GM12873 (cell line): ENCODE measurements at regions not wholly inside any gene's neighbourhood (a gene's known extent, or its start where the extent isn't known, plus 50 kb on each side); places are given as distances from the start of the nearest gene placed in this dataset.

ENCODE experiments used
- TF ChIP-seq, protein P1 (sequence below): IDR thresholded peaks from 2 replicates; pipeline ENCODE4 v1.5.1; 2012; ENCODE audit warnings: low read depth, mild to moderate bottlenecking, moderate library complexity, low read length, control low read depth; ENCODE audit not compliant: insufficient read depth; ENCODE audit errors: missing control alignments

DNA sequence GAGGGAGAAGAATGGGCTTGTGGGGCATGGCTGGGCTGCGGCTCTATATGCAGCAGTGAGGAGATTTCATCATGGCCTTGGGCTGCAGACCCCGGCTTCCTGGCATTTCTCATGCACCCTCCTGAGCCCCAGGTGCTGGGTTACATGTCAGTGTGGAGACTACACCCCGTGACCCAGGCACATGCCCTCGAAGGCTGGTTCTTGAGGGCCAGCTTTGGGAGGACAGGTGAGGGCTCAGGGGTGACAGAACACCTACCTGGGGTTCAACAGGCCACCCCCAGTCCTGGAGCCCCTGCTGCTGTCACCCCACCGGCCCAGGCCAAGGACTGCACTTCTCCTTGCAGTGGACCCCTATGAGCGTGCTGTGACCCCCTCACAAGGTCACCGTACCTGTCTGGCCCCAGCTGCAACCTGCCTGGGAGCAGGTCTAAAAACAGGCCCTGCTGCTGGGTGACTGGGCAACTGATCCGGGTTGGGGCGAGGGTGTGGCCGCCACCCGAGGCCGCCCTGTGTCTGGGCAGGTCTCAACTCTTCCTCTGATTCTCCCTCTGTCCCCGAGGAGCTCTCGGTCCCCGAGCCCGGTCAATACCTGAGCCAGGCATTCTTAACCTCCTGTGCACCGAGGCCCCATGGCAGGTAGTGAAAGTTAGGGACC, 94.8 kb upstream of the OTOS start:
- TF ChIP-seq, protein P1, sequence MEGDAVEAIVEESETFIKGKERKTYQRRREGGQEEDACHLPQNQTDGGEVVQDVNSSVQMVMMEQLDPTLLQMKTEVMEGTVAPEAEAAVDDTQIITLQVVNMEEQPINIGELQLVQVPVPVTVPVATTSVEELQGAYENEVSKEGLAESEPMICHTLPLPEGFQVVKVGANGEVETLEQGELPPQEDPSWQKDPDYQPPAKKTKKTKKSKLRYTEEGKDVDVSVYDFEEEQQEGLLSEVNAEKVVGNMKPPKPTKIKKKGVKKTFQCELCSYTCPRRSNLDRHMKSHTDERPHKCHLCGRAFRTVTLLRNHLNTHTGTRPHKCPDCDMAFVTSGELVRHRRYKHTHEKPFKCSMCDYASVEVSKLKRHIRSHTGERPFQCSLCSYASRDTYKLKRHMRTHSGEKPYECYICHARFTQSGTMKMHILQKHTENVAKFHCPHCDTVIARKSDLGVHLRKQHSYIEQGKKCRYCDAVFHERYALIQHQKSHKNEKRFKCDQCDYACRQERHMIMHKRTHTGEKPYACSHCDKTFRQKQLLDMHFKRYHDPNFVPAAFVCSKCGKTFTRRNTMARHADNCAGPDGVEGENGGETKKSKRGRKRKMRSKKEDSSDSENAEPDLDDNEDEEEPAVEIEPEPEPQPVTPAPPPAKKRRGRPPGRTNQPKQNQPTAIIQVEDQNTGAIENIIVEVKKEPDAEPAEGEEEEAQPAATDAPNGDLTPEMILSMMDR: no peak

DNA sequence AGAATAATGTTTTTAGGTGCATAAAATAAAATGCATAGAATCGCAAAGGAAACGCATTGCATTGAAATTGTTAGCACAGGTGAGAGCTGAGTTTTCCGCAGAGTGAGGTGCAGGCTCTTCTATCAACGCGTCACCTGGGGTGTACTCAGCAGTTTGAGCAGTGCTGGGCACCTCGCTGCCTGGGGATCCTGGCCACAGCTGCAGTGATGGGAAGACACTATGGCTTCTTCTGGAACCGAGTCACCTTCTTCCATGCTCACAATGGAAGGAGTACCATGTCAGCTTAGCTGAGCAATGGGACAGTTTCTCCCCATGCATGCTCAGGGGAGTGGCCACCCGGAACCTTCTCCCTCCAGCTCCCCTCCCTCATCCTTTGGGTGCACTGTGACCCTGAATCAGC, 95.4 kb upstream of the OTOS start:
- TF ChIP-seq, protein P1: no peak

DNA sequence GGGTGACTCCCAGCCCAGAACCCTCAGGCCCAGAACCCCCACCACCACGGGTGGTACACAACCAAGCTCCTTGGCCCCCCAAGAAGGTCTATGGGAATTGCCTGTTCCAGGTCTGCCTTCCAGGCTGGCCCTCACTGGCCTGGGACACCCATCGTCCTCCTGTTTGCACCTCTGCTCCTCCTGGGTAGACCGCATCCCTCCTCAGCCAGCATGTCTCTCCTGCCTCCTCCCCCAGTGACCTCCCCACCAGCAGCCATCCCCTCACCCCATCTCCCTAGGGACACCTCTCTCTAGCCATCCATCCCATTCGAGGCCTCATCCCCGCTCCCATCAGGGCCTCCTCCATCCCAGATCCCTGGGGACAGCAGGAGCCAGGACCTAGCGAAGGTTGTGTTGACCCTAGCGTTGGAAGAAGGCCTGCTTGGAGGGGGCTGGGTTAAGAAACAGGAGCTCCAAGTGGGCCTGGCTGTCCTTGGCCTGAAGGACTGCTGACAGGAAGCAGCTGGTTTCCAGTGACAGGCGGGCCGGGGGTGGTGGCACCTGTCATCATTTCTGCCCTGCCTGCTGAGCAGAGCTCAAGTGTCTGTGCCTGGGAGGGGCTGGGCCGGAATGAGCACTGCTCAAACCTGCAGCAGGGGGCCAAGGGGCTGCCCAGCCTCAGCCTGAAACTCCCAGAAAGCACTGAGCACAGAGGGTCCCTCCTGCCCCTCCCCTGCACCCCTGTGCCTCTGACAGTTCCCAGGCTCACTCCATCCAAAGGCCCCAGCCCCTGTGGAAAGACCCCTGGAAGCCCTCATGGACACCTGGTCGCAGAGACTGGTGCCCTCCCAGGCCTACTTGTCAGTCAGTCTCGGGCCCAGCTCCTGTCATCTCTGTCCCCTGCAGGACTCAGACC, 96.0 kb upstream of the OTOS start:
- TF ChIP-seq, protein P1: no peak

DNA sequence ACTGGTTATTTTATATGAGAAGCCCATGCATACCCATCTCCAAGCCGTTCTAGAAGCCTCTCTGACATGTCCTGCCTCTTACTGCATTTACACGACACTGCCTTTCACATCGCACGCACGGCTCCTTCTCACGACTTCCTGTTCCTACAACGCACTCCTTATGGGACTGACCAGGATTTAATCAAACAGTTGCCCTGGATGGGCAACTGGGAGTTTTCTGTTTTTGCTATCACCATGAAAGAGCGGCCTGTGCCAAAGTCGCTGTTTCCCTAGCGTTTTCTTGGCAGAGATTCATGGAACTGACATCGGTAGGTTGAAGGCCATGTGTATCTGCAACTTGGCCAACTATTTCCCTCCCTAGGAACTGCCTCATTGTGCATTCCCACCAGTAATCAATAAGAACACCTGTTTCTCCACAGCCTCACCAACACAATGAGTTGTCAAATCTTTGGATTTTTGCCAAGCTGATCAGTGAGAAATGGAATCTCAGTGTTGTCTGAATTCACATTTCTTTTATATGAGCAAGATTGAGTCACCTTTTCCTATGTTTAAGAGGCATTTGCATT, 97.2 kb upstream of the OTOS start:
- TF ChIP-seq, protein P1: no peak

DNA sequence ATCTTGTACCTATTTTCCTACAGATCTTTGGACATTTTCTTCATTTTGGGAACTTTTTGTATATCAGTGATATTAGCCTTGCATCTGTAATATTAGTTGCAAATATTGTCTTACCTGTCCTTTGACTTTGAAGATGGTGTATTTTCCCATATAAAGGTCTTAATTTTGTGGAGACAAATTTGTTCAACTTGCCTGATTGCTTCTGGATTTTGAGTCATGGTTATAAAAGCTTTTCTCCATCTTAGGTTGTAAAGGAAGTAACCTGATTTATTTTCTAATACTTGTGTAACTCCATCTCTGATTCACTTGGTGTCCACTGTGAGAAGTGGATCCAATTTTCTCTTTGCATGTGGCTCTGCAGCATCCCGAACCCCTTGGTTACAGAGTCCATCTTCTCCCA, 97.7 kb upstream of the OTOS start:
- TF ChIP-seq, protein P1: no peak

DNA sequence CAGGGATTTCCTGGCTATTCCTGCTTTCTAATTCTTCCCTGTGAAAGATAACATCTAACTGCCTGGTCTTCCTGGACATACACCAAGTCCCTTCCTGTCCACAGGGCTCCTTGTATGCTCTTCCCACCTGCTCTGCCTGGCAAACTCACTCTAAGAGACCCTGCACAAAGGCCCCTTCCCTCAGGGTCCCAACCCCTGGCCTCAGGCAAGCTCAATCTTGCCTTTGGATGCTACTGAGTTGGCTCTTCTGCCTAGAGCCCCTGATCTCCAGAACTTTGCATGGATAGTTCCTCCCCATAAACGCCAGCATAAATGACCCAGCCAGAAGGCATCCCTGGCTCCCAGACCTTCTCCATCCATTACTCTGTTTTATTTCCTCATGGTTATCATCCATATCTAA, 98.3 kb upstream of the OTOS start:
- TF ChIP-seq, protein P1: no peak

DNA sequence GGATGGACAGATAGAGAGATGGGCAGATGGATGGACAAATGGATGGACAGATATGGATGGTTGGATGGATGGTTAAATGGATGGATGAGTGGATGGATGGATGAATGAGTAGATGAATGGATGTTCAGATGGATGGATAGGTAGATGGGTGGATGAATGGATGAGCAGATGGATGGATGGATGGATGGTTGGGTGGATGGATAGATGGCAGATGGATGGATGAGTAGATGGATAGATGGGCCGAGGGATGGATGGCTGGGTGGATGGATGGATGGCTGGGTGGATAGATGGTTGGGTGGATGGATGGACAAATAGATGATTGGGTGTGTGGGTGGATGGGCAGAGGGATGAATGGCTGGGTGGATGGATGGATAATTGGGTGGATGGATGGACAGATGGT, 98.9 kb upstream of the OTOS start:
- TF ChIP-seq, protein P1: no peak
